T-cell (primary cell): ENCODE measurements at regions not wholly inside any gene's neighbourhood (a gene's known extent, or its start where the extent isn't known, plus 50 kb on each side); places are given as distances from the start of the nearest gene placed in this dataset.

ENCODE experiments used
- ATAC-seq, 4 experiments: fragments of 200-7000 bp in 3 of 4; fragments of 150-1000 bp in 1 of 4; cut with Tn5 transposase; replicated peaks in 1 of 4; 1 replicate in 3 of 4; 2 replicates in 1 of 4; pipeline ENCODE4 v1.10.0; 2021; ENCODE audit warnings: moderate library complexity in 3 of 4, mild to moderate bottlenecking in 2 of 4, moderate number of reproducible peaks in 1 of 4
- CTCF ChIA-PET, 2 donors: fragments of 300-600 bp; sonication (Branson Sonifier 250); formaldehyde crosslinking; loops; one replicate each; lab custom pipeline; 2022; ENCODE audit warnings: antibody characterized with exemption in 2 of 2; lab: Charles Lee
- POLR2A ChIA-PET, 2 donors: fragments of 300-600 bp; sonication (Branson Sonifier 250); formaldehyde crosslinking; loops; one replicate each; lab custom pipeline; 2022; ENCODE audit warnings: antibody characterized with exemption in 2 of 2; lab: Charles Lee
- DNase-seq, 35 experiments: peaks; one replicate each; pipeline versions ENCODE4 v3.0.0 to v3.0.0-alpha.2; 2013 to 2023
- H3K27ac ChIP-seq: one replicate; pipeline ENCODE4 v1.5.1; 2013; ENCODE audit warnings: low read length
- H3K27me3 ChIP-seq, 2 experiments: replicated peaks in 1 of 2; 1 replicate in 1 of 2; 2 replicates in 1 of 2; pipeline versions ENCODE4 v1.6.1 to v1.7.0; 2013; ENCODE audit warnings: low read length in 1 of 2, mixed read lengths in 1 of 2; ENCODE audit not compliant: control insufficient read depth in 2 of 2, insufficient read depth in 2 of 2; ENCODE audit errors: extremely low read depth in 1 of 2
- H3K36me3 ChIP-seq, 2 donors: 1 replicate in 1 of 2; 2 replicates in 1 of 2; pipeline versions ENCODE4 v1.6.1 to v1.7.0; 2013; ENCODE audit warnings: low read length in 1 of 2; ENCODE audit not compliant: control insufficient read depth in 2 of 2, insufficient read depth in 1 of 2; ENCODE audit errors: extremely low read depth in 1 of 2
- H3K4me1 ChIP-seq, 2 experiments: 1 replicate in 1 of 2; 2 replicates in 1 of 2; pipeline versions ENCODE4 v1.6.1 to v1.7.0; 2013; ENCODE audit warnings: low read length in 2 of 2, mixed read lengths in 1 of 2; ENCODE audit not compliant: insufficient read depth in 2 of 2, control insufficient read depth in 1 of 2; ENCODE audit errors: extremely low read depth in 1 of 2
- H3K4me3 ChIP-seq, 2 donors: 1 replicate in 1 of 2; 2 replicates in 1 of 2; pipeline versions ENCODE4 v1.5.1 to v1.7.0; 2013; ENCODE audit warnings: mild to moderate bottlenecking in 2 of 2, low read length in 1 of 2, moderate library complexity in 1 of 2; ENCODE audit not compliant: control insufficient read depth in 1 of 2; ENCODE audit errors: extremely low read depth in 1 of 2
- H3K9me3 ChIP-seq: 2 replicates; pipeline ENCODE4 v1.7.0; 2013
- H3K27ac Mint-ChIP-seq, 2 donors: one replicate each; pipeline ENCODE4 v1.8.0; 2020 to 2021; ENCODE audit warnings: mild to moderate bottlenecking in 2 of 2, mixed read lengths in 2 of 2
- H3K27me3 Mint-ChIP-seq, 2 donors: one replicate each; pipeline ENCODE4 v1.8.0; 2021 to 2022; ENCODE audit warnings: mixed read lengths in 2 of 2
- H3K36me3 Mint-ChIP-seq: one replicate; pipeline ENCODE4 v1.8.0; 2021; ENCODE audit warnings: mixed read lengths
- H3K4me1 Mint-ChIP-seq, 3 donors: one replicate each; pipeline ENCODE4 v1.8.0; 2020 to 2022; ENCODE audit warnings: mixed read lengths in 3 of 3, mild to moderate bottlenecking in 1 of 3
- H3K4me3 Mint-ChIP-seq, 3 donors: one replicate each; pipeline ENCODE4 v1.8.0; 2020 to 2022; ENCODE audit warnings: mild to moderate bottlenecking in 3 of 3, mixed read lengths in 3 of 3, moderate library complexity in 3 of 3
- H3K9me3 Mint-ChIP-seq, 3 donors: one replicate each; pipeline ENCODE4 v1.8.0; 2020 to 2022; ENCODE audit warnings: mixed read lengths in 3 of 3
- WGBS: methylation state at CpG from one replicate; pipeline ENCODE4 v1.1.5; 2013; ENCODE audit warnings: missing lambda C conversion rate; ENCODE audit not compliant: insufficient coverage; 5-methylcytosine and 5-hydroxymethylcytosine counted together

- 64% methylated on average over 2 of the region's 8 CpGs for WGBS
- no peaks in the 10 kb centered on the region for H3K4me1 ChIP-seq
- H3K27ac ChIP-seq, result no peak overlapping the region
- POLR2A ChIA-PET, result no interaction called here
- peaks cover 0 to 26% of the 10 kb centered on the region in 2 experiments for H3K27me3 ChIP-seq
- CTCF ChIA-PET, result no interaction called here
- no peaks in the 10 kb centered on the region for H3K36me3 ChIP-seq
- no peaks in the 10 kb centered on the region for H3K9me3 ChIP-seq
- no peak overlapping the region for H3K4me3 ChIP-seq
- Mint-ChIP-seq H3K27ac (no peak overlapping the region), H3K27me3 (peaks cover 0 to 4% of the 10 kb centered on the region in 2 donors), H3K36me3 (no peaks in the 10 kb centered on the region), H3K9me3 (no peaks in the 10 kb centered on the region), H3K4me1 (peaks cover 0 to 4% (median 3%) of the 10 kb centered on the region in 3 donors), H3K4me3 (no peak overlapping the region)
- DNase-seq (no peak), ATAC-seq (no peak)
Observed at GRCh38 chr11:8829556-8829955, 81.4 kb upstream of the AKIP1 start.

- CTCF ChIA-PET, result no interaction called here
- Mint-ChIP-seq H3K9me3 (no peaks in the 10 kb centered on the region), H3K27ac (no peak overlapping the region), H3K36me3 (no peaks in the 10 kb centered on the region), H3K4me1 (peaks cover 0 to 4% (median 3%) of the 10 kb centered on the region in 3 donors), H3K27me3 (peaks cover 1 to 7% of the 10 kb centered on the region in 2 donors), H3K4me3 (no peak overlapping the region)
- H3K9me3 ChIP-seq, result no peaks in the 10 kb centered on the region
- POLR2A ChIA-PET, result no interaction called here
- no peak for ATAC-seq
- no peaks in the 10 kb centered on the region for H3K36me3 ChIP-seq
- no peak overlapping the region for H3K27ac ChIP-seq
- no peak for DNase-seq
- no CpG with 5 or more reads among the region's 3 CpGs for WGBS
- no peak overlapping the region for H3K4me3 ChIP-seq
- H3K27me3 ChIP-seq, result peaks cover 0 to 30% of the 10 kb centered on the region in 2 experiments
- H3K4me1 ChIP-seq, result no peaks in the 10 kb centered on the region
Observed at GRCh38 chr11:8830641-8831040, 80.3 kb upstream of the AKIP1 start.

- no peak for ATAC-seq
- peaks cover 3 to 13% of the 10 kb centered on the region in 2 donors for H3K27me3 Mint-ChIP-seq
- Histone ChIP-seq H3K27ac (no peak overlapping the region), H3K4me1 (no peaks in the 10 kb centered on the region), H3K4me3 (no peak overlapping the region), H3K9me3 (no peaks in the 10 kb centered on the region), H3K36me3 (no peaks in the 10 kb centered on the region), H3K27me3 (peaks cover 0 to 33% of the 10 kb centered on the region in 2 experiments)
- H3K4me3 Mint-ChIP-seq, result no peak overlapping the region
- H3K4me1 Mint-ChIP-seq, result peaks cover 0 to 4% (median 3%) of the 10 kb centered on the region in 3 donors
- ChIA-PET POLR2A (no interaction called here), CTCF (interaction anchor here in 1 of 2 donors (0.7 kb wide), 1 partner anchor 128 kb away, joined by 5 read pairs; no protein-coding TSS in a partner anchor)
- no peaks in the 10 kb centered on the region for H3K36me3 Mint-ChIP-seq
- 75% methylated on average over 9 of the region's 9 CpGs for WGBS
- no peaks in the 10 kb centered on the region for H3K9me3 Mint-ChIP-seq
- no peak for DNase-seq
- H3K27ac Mint-ChIP-seq, result no peak overlapping the region
Observed at GRCh38 chr11:8831861-8832260, 79.1 kb upstream of the AKIP1 start.

GRCh38 chr11:8832571-8833260 lies 78.3 kb upstream of the AKIP1 start:
- no peak overlapping the region for H3K27ac Mint-ChIP-seq

GRCh38 chr11:8833568-8834315 lies 77.2 kb upstream of the AKIP1 start:
- H3K27ac ChIP-seq, result no peak overlapping the region
- no peaks in the 10 kb centered on the region for H3K9me3 Mint-ChIP-seq
- peaks cover 10 to 20% of the 10 kb centered on the region in 2 donors for H3K27me3 Mint-ChIP-seq
- H3K36me3 Mint-ChIP-seq, result no peaks in the 10 kb centered on the region
- ATAC-seq, result no peak
- no peaks in the 10 kb centered on the region for H3K36me3 ChIP-seq
- CTCF ChIA-PET, result no interaction called here
- no peaks in the 10 kb centered on the region for H3K9me3 ChIP-seq
- H3K4me1 ChIP-seq, result no peaks in the 10 kb centered on the region
- POLR2A ChIA-PET, result no interaction called here
- H3K4me3 ChIP-seq, result no peak overlapping the region
- no peak overlapping the region for H3K4me3 Mint-ChIP-seq
- H3K27ac Mint-ChIP-seq, result no peak overlapping the region
- no peak for DNase-seq
- peaks cover 0 to 4% (median 3%) of the 10 kb centered on the region in 3 donors for H3K4me1 Mint-ChIP-seq
- 80% methylated on average over 1 of the region's 4 CpGs for WGBS
- peaks cover 0 to 29% of the 10 kb centered on the region in 2 experiments for H3K27me3 ChIP-seq

More at GRCh38 chr11:8832571-8833260, 78.3 kb upstream of the AKIP1 start:
- Histone ChIP-seq H3K4me1 (no peaks in the 10 kb centered on the region), H3K27ac (no peak overlapping the region), H3K9me3 (no peaks in the 10 kb centered on the region), H3K27me3 (peaks cover 0 to 37% of the 10 kb centered on the region in 2 experiments), H3K4me3 (no peak overlapping the region), H3K36me3 (no peaks in the 10 kb centered on the region)
- Mint-ChIP-seq H3K9me3 (no peaks in the 10 kb centered on the region), H3K4me3 (no peak overlapping the region), H3K4me1 (peaks cover 0 to 4% (median 3%) of the 10 kb centered on the region in 3 donors), H3K36me3 (no peaks in the 10 kb centered on the region), H3K27me3 (peaks cover 3 to 14% of the 10 kb centered on the region in 2 donors)
- ChIA-PET POLR2A (interaction anchor here in 1 of 2 donors (0.6 kb wide), 1 partner anchor 208 kb away, joined by 5 read pairs; no protein-coding TSS in a partner anchor), CTCF (interaction anchor here in 1 of 2 donors (0.6 kb wide), 1 partner anchor 230 kb away, joined by 3 read pairs; no protein-coding TSS in a partner anchor)
- no peak for DNase-seq
- WGBS, result 31% methylated on average over 8 of the region's 9 CpGs
- ATAC-seq, result no peak

- Histone ChIP-seq H3K4me3 (no peak overlapping the region), H3K36me3 (no peaks in the 10 kb centered on the region), H3K27me3 (peaks cover 0 to 28% of the 10 kb centered on the region in 2 experiments), H3K27ac (no peak overlapping the region), H3K9me3 (no peaks in the 10 kb centered on the region), H3K4me1 (no peaks in the 10 kb centered on the region)
- WGBS, result 100% methylated on average over 1 of the region's 5 CpGs
- ChIA-PET CTCF (no interaction called here), POLR2A (no interaction called here)
- Mint-ChIP-seq H3K27ac (no peak overlapping the region), H3K9me3 (no peaks in the 10 kb centered on the region), H3K4me1 (peaks cover 0 to 4% (median 3%) of the 10 kb centered on the region in 3 donors), H3K36me3 (no peaks in the 10 kb centered on the region), H3K4me3 (no peak overlapping the region), H3K27me3 (peaks cover 13 to 20% of the 10 kb centered on the region in 2 donors)
- no peak for ATAC-seq
- DNase-seq, result no peak
Observed at GRCh38 chr11:8834379-8834778, 76.6 kb upstream of the AKIP1 start.
